ENCODE measurements at regions not wholly inside any gene's neighbourhood (a gene's known extent, or its start where the extent isn't known, plus 50 kb on each side); places are given as distances from the start of the nearest gene placed in this dataset.

DNA sequence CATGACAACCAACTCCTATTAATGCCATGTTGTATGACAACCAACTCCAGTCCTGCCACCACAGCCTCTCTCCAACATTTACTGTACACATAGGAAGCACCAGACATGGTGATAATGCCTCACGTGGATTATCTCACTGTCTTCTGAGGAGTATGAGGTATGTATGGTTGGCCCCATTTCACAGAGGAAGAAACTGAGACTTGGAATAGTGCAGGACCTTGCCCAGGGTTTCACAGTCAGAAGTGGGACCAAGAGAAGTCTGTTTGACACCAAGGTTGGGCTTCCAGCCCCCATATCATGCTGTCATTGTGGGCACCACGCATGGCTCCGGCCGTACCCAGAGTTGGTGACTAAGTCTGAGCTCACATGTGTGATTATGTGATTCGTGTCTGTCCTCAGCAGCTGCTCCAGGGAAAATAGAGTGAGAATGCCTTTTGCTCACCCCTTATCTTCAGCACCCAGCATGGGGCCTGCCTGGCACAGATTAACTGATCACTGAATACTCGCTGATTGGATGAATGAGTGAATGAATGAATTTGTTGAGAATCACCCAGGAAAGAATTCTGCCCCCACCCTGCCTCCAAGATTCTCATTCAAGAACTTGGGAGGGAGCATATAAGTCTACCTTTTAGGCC, 204.1 kb upstream of the NLRP1 start:
- DNase-seq = no peak

DNA sequence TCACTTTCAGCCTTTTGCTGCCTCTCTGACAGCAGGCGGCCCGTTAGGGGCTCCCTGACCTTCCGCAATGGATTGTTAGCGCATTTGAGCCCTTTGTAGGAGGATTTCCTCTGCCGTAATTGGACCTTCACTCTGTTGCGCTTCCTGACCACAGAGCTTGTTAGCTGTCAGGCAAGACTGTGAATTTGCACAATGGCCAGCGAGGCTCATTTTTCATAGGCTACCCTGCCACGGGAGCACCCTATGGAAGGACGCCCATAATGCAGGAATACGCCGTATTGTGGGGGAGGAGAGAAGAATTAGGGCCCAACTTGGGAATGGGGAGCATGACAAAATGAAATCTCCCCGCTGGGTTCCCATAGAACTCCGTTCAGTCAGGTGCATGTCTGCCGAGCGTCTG, 205.2 kb upstream of the NLRP1 start:
- no peak for DNase-seq

DNA sequence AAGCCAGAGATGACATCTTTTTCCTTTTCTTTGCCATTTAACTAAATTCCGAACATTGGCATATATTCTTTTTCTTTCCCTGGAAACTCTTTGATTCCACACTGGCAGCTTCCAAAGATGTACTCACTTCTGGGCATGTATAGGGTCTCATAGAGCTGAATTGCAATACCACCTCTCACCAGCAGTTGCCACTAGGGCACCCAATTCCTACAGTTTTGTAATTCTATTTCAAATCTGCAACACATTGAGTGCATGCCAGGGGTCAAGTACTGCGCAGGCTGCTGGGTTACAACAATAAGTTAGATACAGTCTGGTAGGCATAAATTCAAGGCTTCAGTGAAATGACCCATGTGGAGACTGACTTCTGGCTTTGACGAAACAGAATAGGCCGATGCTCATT, 208.8 kb upstream of the NLRP1 start:
- DNase-seq = no peak

DNA sequence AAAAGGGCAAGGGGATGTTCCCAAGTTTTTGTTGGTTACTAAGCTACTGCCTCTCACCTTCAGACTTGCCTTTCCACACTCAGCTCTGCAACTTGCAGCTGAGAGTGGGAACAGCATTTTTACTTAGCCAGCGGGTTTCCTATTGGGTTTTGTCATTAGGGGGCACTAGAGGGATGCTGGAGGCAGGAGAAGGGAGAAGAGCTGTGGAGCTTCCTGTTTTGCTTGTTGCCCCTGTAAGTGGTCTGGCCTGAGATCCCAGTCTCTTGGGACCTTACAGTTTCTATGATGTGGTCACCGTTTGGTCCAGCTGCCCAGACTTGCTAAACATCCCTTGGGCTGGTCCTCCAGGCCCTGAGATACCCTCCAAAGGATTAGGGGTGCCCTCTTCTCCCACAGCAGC, 209.6 kb upstream of the NLRP1 start:
- DNase-seq = no peak

DNA sequence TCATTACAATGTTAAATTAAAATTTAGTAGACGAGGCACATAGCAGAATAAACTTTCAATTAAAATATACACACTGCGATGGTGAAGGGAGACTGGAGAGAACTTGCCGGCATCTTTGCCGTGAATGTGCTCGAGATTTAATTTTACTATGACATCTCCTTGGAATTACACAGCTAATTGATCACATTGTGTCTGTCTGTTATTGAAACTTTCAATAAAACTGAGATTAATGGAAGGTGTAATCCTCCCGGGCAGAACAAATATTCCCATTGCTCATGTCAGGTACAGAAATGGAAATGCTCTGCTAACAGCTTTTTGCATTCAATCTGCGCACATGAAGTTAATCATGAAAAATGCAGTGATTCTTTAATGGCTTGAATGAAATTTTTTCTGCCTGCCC, 210.1 kb upstream of the NLRP1 start:
- DNase-seq = no peak

DNA sequence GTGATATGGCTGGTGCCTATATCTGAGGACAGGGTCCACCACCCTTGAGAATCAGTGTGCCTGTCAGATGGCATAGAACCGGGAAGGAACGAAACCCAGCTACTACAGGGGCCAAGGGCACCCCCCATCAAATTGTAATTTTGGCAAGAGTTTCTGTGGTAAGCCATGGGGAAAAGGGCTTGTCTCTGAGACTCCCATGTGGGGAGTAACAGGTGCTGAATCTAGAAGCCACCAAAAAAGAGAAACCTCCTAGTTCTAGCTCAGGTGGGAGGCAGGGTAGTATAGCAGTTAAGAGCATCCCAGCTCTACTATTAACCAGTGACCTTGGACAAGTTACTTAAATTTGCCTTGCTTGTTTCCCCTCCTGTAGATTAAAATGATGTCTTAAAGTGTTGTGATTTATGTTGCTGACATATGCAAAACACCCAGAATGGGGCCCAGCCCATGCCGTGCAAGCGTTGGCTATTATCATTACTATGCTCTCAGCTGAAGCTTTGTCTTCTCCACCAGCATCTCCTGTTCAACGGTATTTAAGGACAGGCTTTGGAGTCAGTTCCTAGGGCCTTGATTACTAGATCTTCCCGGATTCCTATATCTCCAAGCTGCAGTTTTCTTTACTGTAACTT, 210.7 kb upstream of the NLRP1 start:
- no peak for DNase-seq

DNA sequence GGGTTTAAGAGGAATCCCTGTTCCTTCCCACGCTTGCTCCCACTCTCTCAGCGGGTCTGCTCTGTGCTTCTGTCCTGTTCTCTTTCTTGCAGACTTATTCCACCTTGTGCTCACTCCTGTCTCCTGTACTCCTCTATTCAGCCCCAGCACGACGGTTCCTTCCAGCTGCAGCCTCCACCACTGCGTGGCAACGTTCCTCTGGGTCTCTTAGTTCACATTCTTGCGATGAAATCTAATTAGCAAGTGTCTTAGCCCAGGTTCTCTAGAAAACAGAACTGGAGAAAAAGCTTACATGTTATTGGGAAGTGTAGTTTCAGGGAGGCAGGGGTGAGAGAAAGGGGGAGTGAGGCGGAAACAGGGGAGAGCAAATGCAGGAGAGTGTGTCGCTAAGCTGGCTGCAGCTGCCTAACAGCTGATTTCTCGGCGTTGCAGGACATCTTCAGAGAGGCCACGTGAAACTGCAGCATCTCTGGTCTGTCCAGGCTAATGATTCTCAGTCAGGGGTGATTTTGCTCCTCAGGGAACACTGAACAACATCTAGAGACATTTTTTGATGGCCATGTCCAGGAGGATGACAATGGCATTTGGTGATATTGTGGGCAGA, 213.2 kb upstream of the NLRP1 start:
- DNase-seq = no peak

DNA sequence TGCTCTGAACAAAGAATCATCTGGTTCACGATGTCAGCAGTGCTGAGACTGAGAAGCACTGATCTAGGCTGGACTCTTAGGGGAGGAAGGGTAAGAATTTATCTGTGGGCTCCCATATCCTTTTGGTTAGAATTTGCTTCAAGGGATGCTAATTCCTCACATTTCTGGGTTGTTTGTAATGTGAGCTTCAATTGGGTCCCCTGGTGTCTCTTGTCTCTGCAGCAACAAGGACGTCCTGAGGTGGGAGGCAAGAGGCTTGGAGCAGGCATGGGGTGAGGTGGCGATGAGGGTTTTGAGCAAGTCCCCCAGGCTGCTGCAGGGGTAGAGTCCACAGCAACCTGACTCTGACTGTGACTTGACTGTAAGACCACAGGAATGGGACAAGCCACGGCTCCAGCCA, 213.8 kb upstream of the NLRP1 start:
- DNase-seq = no peak

DNA sequence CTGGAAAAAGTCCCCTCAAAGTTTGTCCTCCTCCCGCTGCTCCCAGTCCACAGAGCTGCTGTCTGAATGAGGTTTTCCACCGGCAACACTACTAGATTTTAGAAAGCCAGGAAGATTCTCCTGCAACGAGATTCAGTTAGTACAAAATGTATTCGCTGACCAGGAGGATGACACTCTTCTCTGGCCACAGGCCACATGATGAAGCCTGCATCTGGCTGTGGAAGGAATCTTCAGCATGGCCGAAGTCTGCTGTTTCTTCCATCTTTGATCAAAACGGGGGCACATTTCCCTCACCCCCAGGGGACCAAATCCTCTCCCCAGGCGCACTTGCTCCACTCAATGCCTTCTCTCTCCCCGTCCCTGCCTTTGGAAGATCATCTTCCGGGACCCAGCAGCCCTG, 215.8 kb upstream of the NLRP1 start:
- DNase-seq = no peak

DNA sequence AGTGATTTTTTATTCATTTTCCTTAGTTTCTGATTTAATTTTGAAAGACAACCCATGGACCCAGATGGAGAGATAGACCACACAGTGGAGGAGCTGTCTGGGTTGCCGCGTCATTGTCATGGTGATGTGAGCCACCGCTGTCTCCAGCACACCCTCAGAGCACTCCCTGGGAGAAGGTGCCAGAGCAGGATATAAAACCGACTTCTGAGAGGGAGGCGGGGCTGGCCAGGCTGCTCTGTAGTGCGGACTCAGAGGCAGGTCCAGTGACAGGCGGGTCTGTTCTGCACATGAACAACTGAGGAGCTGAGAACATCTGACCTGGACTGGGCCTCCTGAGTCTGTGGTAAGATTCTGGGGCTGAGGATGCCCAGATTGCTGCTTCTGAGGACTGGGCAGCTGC, 216.3 kb upstream of the NLRP1 start:
- no peak for DNase-seq

DNA sequence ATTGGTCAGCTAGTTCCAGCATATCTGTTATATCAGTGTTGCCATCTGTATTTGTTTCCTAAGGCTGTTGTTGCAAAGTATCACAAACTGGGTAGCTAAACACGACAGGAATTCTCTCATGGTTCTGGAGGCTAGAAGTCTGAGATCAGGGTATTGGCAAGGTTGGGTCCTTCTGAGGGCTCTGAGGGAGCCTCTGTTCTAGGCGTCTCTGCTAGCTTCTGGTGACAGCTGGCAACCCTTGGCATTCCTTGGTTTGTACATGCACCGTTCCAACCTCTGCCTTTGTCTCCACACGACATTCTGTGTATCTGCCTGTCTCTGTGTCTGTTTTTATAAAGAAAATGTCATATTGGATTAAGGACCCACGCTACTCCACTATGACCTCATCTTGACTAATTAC, 219.9 kb upstream of the NLRP1 start:
- no peak for DNase-seq

DNA sequence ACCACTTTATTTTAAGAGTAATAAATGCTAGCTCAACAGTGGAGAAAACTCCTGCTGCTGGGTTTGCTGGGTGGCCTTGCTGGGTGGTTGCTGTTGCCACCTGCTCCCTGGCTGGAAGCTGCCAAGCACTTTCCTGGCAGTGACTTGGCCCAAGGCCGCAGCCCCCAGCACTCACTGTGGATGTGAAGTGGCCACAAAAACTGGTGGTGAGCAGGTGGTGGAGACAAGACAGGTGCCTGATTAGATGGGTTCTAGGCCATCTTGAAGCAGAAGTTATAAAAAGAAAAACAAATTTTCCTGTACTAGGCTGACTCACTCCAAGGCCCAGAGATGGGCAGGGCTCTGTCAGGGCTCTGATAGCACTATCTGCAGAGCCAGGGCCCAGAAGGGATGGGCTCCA, 224.7 kb upstream of the NLRP1 start:
- no peak for DNase-seq

DNA sequence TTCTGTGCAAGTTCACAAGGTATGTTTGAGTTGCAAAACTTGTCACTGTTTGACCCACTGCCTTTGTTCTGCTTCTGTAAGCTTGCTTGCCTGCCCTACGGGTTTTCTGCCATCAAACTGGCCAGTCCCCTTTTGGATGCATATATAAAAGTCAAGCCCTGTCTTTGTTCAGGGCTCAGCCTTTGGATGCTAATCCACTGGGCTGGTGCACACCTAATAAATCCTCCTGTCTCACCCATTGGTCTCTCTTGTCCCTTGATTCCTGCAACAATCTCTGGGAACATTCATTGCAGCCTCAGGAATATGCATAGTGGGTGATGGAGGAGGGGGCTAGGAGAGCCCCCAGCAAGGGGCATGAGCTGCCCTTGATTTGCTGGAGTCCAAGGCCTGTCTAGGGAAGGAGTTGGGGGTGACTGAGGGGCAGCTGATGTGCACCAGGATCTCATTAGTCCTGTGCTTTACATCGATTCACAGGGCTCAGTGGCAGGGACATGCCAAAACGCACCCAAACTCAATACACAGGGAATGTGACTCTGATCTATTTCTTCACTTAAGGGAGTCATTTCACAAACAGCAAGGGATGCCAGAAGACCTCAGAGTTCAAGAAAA, 225.4 kb upstream of the NLRP1 start:
- DNase-seq = no peak

DNA sequence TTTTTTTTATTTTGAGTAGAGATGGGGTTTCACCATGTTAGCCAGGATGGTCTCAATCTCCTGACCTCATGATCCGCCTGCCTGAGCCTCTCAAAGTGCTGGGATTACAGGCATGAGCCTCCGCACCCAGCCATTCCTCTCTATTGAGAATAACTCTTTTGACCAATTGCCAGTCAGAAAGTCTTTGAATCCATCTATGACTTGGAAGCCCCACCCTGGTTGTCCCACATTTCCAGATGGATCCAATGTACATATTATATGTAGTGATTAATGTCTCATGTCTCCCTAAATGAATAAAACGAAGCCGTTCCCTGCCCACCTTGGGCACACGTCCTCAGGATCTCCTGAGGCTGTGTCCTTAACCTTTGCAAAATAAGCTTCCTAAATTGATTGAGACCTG, 228.3 kb upstream of the NLRP1 start:
- DNase-seq = no peak

DNA sequence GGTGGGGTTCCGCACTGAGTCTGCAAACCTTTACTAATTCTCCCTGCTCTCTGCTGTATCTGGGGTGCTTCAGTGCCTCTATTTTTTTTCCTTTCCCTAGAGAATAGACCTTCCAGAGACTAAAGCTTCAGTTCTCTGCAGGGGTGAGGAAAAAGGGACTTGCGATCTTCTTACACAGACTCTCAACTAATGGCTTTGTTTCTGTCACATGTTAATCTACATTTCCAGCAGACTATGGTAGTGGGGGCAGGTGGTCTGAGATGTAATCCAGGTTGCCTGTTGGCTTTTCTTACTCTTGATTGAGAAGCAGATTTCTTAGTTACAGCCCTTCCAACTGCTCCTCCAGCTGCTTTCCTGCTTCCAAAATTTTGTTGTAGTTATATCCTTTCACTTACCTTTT, 229.0 kb upstream of the NLRP1 start:
- DNase-seq = no peak

DNA sequence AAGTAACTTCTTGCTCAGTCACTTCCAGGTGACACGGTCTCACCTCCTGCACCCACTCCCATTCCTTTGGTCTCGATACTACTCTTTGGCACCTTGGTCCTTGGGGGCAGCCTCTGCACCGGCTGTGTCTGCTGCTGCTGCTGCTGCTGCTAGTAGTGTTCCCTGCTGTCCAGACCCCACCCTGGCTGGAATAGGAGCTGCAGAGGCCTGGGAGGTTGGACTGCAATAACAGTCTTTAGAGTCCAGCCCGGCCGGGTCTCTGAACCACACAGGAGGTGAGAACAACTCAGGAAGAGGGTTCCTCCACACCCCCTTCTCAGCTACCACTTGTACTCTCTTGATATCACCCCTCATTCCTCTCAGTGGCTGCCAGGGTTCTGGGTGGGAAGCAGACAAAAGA, 231.1 kb upstream of the NLRP1 start:
- DNase-seq = no peak

DNA sequence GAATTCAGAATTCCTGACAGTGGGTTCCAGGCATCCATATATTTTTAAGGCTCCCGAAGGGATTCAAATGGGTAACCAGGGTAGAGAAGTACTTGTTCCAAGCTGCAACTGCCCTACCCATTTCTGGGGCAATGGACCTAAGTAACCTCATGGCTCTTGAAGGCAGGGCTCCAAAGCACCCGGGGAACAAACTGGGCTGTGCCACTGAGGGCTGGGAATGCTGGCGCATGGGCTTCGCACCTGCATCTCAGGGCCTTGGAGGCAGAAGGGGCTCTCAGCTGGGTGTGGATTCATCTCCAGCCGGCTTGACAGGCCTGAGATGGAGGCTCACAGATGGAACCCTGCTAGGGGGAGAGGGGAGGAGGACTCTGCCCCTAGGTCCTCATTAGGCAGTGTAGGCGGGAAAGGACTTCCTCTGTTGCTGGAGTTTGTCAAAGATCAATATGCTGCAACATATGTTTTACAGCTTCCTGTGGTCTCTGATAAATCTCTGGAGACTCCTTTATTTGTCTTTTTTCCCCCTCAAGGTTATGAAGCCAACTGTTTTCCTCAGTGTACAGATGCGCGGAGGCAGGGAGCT, 232.3 kb upstream of the NLRP1 start:
- no peak for DNase-seq

DNA sequence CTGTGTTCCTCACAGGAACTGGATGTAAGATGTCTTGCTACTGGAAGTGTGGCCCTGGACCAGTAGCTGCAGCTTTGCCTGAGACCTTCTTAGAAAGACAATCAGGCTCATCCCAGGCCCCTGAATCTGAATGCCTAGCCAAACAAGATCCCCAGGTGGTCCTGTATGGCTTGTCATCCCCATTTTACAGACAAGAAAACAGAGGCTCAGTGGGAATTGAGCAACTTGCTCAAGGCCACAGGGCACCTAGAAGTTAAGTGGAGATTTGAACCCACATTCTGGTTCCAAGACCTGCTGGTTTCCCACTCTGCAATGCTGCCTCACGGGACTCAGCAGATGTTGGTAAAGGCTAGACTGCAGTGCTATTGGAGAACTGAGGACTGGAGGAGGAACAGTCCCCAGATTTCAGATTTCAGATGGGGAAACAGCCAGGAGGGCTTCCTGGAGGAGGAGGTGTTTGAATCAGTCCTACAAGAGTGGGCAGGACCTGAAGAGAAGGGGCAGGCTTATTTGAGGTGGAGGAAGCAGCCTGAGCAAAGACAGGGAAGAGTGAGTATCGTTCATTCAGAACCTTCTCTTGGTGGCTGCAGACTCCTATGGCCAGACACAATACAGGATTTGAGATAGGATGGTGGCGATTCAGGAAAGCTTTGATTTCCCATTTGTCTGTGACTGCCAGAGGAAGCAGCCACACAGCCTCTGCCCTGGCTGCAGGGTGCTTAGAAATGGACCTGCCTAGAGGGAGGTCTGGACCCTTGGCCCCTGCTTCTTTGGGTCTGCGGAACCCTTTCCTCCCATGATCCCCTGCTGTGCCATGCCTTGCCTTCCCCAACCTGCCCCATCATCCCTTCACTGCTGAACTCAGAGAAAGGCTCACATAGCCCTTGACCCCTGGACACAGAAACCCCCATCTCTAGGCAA, 233.4 kb upstream of the NLRP1 start:
- no peak for DNase-seq

DNA sequence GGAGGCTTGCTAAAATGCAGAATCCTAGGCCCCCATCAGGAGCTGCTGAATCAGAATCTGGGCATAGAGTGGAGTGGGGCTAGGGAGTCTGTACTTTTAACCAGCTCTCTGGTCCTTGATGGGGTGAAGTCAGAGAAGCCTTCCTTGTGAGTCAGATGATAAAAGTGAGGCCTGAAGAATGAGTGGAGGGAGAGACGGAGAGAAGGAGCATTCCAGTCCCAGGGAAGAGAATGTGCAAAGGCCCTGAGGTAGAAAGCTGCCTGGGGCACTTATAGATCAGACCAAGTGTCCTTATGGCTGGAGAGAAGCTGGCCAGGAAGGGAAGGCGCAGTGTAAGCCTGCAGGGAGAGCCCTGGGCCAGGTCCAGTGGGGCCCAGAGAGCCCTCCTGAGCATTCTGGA, 235.1 kb upstream of the NLRP1 start:
- DNase-seq = no peak

DNA sequence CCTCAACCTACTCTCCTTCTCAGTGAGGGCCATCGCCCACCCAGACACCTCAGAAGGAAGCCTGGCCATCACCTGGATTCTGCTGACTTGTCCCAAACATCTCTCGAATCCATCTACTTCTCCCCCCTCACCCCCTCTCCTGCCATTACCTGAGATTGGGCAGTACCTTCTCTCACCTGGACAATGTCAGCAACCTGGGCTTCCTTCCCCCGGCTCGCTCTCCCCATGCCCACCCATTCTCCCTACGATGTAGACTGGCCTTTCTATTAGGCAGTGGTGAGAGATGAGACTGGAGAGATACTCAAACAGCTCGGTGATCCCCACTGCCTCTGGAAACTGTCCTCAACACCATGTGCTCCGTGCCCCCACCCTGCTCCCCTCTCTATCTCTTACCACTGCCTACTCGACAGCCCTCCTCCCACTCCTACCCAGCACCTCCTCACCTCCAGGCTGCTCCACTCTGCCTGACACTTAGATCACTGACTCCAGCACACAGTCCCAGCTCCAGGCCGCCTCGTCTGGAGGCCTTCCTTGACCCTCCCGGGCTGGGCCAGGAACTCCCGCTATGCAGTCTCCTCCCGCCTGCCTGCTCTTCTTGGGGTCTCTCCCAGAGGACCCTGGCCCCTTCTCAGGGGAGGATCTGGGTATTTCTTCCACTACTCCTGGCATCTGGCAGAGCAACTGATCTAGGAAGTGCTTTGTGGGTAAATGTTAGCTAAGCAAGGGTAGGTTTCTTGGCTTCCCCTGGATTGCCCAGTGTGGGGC, 235.8 kb upstream of the NLRP1 start:
- no peak for DNase-seq

DNA sequence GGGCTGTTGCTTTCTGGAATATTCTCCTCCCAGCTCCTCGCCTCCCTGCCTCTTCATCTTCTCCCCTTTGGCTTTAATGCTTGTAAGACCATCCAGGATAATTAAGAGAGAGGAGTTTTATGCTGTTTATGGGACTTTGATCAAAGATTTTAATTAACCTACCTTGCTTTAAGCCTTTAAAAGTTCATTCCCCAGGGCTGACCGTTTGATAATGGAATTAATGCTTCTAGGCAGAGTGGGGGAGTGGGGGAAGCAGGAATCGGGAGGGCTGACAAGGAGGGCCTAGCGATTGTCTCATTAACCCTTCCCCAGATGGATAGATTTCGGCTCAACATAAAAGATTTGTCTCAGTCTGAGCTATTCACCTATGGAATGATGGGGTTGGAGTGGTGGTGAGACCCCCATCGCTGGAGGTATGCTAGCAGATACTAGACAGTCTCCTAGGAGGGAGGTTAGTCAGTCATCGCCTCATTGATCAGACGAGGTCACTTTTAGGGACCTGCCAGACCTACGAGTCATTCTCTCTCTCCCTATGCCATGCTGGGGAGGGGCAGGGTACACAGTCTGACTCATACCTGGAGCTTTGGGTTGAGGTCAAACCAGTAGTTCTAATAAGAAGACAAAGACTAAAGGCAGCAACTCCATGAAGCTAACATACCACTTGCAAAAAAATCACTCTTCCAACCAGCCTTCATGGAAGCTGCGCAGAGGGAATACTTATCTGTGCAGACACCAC, 236.6 kb upstream of the NLRP1 start:
- no peak for DNase-seq

DNA sequence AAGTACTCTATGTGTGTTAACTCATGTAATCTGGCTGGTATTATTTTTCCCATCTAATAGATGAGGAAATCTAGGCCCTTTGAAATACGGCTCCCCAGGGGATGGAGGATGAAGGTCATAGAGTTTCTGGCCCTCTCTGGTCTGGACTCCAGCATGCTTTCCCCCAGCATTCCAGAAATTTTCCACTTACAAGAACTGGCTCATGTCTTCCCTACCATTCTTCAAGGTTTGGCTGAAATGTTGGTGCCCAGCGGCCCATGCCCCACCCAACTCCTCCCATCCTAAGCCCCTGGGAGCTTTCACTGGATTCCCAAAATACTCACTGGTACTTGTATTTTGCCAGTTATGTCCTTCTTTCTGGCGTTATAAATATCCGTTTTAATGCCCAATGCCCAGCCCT, 237.5 kb upstream of the NLRP1 start:
- DNase-seq = no peak

Data from NCI-H524 treated with DMSO at 0.1 percent for 48 hours (cell line).